NCI-H2081 (cell line): ENCODE measurements at regions not wholly inside any gene's neighbourhood (a gene's known extent, or its start where the extent isn't known, plus 50 kb on each side); places are given as distances from the start of the nearest gene placed in this dataset.
"Not testable (repeated sequence)": the region's sequence is repeated elsewhere in the genome, so short reads cannot be mapped to it uniquely, and the experiment has no call there.

Source experiments
- DNase-seq, 2 experiments: peaks; one replicate each; lab custom pipeline; 2025; lab: John Stamatoyannopoulos, UW

DNA sequence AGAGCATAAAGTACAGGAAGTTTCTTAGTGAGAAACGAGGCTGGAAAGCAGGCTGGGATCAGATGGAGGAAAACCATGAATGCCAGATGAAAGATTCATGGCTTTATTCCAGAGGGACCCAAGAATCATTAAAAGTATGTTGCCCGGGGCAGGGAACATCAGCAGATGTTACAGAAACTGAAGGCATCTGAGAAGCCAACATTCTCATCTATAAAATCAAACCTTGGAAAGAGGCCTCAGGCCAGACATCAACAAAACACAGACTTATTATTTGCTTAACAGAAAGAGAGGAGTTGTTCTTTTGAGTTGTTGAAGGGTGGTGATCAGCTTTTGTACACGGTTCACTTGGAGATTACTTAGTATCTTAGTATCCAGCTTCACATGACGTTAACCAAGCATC is 543.6 kb downstream of the RFC3 start:
- no peak for DNase-seq

DNA sequence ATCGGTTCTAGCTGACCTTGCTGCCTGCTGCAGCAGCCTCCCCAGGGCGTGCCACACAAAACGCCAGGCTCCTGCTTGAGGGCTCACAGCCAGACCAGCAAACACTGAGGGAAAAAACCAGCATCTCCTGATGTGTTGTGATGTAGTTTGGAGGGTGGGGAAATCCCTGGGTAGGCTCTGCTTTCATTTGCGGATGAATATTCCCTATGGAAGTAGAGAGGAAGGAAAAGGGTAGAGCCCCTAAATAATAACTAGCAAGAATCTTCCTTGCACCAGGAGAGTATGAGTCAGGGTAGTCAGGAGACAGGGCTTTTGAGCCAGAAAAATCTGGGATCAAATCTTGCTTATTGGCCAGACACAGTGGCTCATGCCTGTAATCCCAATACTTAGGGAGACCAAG is 545.3 kb downstream of the RFC3 start:
- DNase-seq, result no peak

DNA sequence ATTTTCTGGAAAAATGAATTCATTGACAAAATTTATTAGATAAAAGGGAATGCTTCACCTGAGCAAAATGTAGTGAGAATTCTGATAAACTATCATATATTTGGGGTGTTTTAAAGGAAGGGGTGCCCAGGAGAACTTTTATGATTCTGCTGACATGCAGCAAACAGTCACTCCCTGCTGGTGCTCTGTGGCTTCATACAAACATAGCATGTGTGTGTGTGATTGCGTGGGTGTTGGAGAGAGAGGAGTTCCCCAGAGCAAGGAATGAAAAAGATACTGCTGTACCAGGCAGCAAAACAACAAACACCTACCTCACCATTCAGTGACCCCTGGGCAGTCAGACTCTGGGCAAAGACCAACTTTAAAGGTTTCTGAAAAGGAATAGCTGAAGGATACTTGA is 546.7 kb downstream of the RFC3 start:
- DNase-seq, result no peak

DNA sequence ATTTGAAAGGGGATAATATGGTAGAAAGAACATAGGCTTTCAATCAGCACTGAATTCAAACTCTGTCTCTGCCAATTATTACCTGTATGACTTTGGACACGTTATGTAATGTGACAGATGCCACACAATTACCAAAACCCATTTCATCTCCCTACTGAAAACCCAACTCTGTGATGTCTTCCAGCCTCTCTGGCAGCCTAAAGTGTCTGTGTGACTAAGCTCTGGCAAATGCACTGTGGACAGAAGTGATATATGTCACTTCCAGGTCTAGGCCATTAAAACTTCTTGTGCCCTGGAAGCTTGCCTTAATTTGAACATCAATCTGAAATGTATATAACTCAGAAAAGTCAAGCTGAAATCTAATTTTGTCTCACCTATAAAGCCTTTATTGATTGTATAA is 552.0 kb downstream of the RFC3 start:
- DNase-seq, result no peak

DNA sequence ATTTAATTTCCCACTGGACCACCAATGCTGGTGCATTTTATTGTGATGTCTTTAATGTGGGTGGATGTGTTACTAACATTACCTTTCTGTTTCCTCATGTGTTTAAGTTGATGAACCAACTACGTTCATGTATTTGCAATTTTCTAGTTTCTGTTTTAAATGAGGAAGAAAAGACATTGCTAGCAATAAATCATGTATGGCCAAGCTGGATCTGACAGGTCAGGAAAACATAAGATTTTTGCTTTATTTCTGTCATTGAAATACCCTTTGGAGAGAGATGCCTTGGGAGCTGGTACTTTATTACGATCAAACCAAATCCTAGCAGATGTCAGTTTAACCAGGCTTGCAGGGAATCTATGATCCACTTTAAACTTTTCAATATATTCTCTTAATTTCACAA is 553.2 kb downstream of the RFC3 start:
- DNase-seq, result no peak

DNA sequence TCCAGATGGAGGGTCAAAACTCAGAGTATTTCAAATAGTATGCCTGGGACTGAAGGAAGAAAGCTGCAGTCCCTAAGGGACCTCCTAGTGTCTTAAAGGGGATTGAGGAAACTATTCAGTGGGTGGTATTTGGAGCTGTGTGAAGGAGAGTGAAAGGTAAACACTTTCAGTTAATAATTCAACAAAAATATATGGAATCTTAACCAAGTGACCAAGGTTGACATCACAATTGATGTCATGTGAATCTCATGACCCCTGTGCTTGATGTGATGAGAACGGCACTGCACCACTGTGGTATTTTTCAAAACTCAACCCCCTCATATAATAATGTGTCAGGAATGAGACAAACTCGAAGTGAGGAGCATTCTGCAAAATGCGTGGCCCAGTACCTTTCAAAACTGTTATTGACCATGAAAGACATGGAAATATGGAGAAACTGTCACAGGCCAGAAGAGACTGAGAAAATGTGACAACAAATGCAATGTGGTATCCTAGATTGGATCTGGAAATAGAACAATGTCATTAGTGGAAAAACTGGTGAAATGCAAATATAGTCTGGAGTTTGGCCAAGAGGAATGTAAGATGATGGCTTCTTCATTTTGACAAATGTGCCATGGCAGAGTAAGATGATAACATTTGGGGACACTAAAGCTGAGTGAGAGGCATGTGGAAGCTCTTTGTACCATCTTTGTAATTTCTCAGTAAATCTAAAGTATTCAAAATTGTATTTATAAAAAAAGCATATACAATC is 553.9 kb downstream of the RFC3 start:
- no peak for DNase-seq

DNA sequence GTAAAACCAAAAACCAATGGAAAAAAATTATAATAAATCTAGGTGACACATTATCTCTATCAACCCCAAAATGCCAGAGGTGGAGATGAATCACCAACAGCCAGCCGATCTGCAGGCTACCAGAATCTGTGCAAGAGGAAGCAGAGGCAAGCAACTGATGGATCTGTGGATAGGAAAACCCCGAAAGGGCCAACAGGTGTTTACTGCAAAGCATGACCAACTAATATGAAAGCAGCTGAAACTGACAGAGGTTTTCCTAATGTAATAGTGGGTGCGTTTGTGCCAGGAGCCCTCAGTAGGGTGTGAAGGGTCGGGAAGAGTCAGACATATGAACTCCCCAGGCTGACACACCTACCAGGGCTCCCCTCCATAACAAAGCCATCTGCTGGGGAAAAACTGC is 554.6 kb downstream of the RFC3 start:
- DNase-seq, result no peak

- no peak for DNase-seq
Measured at GRCh38 chr13:34376483-34376882, 558.5 kb downstream of the RFC3 start.

- no peak for DNase-seq
Measured at GRCh38 chr13:34381228-34381627, 560.8 kb upstream of the NBEA start.

DNA sequence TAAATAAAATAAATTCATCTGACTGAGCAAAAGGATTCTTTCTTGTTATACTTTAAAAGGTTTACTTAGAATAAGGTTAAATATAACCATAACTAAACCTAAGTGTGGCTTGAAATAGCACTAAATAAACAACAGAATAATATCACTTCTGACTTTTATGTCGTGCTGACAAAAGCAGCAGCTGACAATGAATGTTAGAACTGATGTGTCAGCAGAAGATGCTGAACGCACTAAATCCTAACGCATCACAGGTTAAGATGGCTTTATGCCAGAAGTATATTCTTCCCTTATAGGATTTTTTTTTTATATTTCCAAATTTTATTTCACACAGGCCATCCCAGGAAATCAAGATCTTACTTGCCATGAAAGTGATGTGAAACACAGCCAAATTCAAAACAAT is 558.3 kb upstream of the NBEA start:
- DNase-seq, result no peak

GRCh38 chr13:34386229-34386628 is 555.8 kb upstream of the NBEA start:
- DNase-seq, result not testable (repeated sequence)

- DNase-seq, result no peak
Measured at GRCh38 chr13:34391076-34391475, 551.0 kb upstream of the NBEA start.

GRCh38 chr13:34401696-34402095 is 540.4 kb upstream of the NBEA start:
- no peak for DNase-seq

GRCh38 chr13:34405410-34406181 is 536.5 kb upstream of the NBEA start:
- no peak for DNase-seq

GRCh38 chr13:34408640-34409039 is 533.4 kb upstream of the NBEA start:
- no peak for DNase-seq

GRCh38 chr13:34409496-34410182 is 532.4 kb upstream of the NBEA start:
- DNase-seq, result no peak

GRCh38 chr13:34410678-34411077 is 531.4 kb upstream of the NBEA start:
- no peak for DNase-seq

DNA sequence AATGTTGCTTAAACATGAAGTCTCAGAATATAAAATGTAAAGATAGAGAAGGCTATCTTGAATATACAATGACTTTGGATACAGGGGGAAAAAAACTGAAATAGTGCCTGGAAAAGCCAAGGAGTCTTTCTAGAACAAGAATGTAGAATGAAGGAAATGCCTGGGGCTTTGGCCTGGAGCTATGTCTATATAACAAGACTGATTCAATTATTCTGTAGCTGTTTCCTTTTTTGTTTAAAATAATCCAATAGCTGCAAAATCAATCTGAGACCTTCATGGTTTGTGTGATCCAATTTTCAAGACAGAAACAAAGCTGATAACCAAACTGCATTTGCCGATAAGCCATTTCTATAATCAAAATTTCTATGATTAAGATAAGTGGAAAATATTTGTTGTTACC is 530.9 kb upstream of the NBEA start:
- DNase-seq, result no peak

DNA sequence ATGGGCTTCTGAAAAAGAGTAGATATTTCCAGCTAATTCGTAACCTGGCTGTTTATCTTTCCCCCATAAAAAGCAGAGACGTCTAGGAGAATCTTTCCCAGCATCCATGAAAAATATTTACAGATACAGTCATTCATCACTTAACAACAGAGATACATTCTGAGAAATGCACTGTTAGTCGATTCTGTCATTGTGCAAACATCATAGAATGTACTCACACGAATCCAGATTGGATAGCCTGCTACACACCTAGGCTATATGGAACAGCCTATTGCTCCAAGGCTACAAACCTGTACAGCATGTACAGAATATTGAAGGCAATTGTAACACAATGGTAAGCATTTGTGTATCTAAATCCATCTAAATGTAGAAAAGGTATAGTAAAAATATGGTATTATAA is 530.2 kb upstream of the NBEA start:
- DNase-seq, result no peak

GRCh38 chr13:34412295-34412694 is 529.8 kb upstream of the NBEA start:
- no peak for DNase-seq

GRCh38 chr13:34412817-34413375 is 529.2 kb upstream of the NBEA start:
- no peak for DNase-seq

DNA sequence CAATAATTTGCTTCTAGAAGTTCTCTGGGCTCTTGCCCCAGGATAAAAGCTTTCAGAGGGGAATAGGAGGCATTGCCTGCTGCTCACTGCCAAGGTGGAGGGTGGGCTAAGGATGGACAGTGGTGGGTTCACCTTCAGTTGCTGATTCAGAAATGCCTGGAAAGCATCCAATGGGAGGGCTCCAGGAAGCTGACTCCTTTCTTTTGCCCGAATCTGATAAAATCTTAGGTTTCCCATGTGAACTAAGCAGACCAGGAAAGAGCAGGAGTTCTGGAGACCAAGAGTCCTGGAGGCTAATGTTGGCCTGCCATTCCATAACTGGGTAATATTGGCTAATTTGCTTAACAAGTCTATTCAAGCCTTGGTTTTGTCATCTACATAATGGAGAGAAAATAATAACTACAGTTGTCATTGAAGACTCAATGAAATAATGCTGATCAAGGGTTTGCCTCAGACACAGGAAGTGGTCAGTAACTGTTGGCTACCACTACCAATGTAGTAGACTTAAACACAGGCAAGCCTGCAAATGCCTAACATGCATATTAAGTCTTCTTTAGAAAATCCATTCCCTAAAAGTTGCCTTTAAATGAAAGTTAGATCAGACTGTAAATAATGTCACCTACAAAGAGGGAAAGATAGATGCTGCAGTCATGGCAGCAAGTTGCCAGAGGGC is 528.4 kb upstream of the NBEA start:
- no peak for DNase-seq
